GM21619 (cell line): ENCODE measurements at regions not wholly inside any gene's neighbourhood (a gene's known extent, or its start where the extent isn't known, plus 50 kb on each side); places are given as distances from the start of the nearest gene placed in this dataset.
"Not testable (repeated sequence)": the region's sequence is repeated elsewhere in the genome, so short reads cannot be mapped to it uniquely, and the experiment has no call there.

ENCODE experiments used
- ATAC-seq: cut with Tn5 transposase; IDR thresholded peaks from one replicate; pipeline ENCODE4 v1.9.1; 2021; ENCODE audit not compliant: unreplicated experiment

- ATAC-seq, result not testable (repeated sequence)
Measured at GRCh38 chr10:77740396-77740795, 102.8 kb upstream of the KCNMA1 start.

GRCh38 chr10:77738496-77739158 is 101.0 kb upstream of the KCNMA1 start:
- no peak for ATAC-seq

GRCh38 chr10:77737608-77738007 is 100.0 kb upstream of the KCNMA1 start:
- ATAC-seq, result no peak

- ATAC-seq, result not testable (repeated sequence)
Measured at GRCh38 chr10:77735136-77735535, 97.5 kb upstream of the KCNMA1 start.

GRCh38 chr10:77732213-77733003 is 94.8 kb upstream of the KCNMA1 start:
- ATAC-seq, result no peak

GRCh38 chr10:77727481-77727880 is 89.9 kb upstream of the KCNMA1 start:
- no peak for ATAC-seq

GRCh38 chr10:77726732-77727131 is 89.1 kb upstream of the KCNMA1 start:
- no peak for ATAC-seq

GRCh38 chr10:77726301-77726700 is 88.7 kb upstream of the KCNMA1 start:
- no peak for ATAC-seq

GRCh38 chr10:77724820-77725219 is 87.2 kb upstream of the KCNMA1 start:
- ATAC-seq, result no peak

GRCh38 chr10:77723376-77723775 is 85.8 kb upstream of the KCNMA1 start:
- ATAC-seq, result no peak

GRCh38 chr10:77722956-77723355 is 85.3 kb upstream of the KCNMA1 start:
- not testable (repeated sequence) for ATAC-seq

- no peak for ATAC-seq
Measured at GRCh38 chr10:77721815-77722214, 84.2 kb upstream of the KCNMA1 start.

GRCh38 chr10:77718957-77719356 is 81.3 kb upstream of the KCNMA1 start:
- ATAC-seq, result no peak

GRCh38 chr10:77718312-77718711 is 80.7 kb upstream of the KCNMA1 start:
- not testable (repeated sequence) for ATAC-seq

GRCh38 chr10:77717336-77717735 is 79.7 kb upstream of the KCNMA1 start:
- ATAC-seq, result no peak

- no peak for ATAC-seq
Measured at GRCh38 chr10:77716458-77717317, 79.1 kb upstream of the KCNMA1 start.

GRCh38 chr10:77715536-77715935 is 77.9 kb upstream of the KCNMA1 start:
- ATAC-seq, result no peak

- no peak for ATAC-seq
Measured at GRCh38 chr10:77715088-77715487, 77.5 kb upstream of the KCNMA1 start.

- ATAC-seq, result no peak
Measured at GRCh38 chr10:77713521-77714280, 76.1 kb upstream of the KCNMA1 start.

GRCh38 chr10:77712207-77712606 is 74.6 kb upstream of the KCNMA1 start:
- no peak for ATAC-seq

- no peak for ATAC-seq
Measured at GRCh38 chr10:77711683-77712049, 74.1 kb upstream of the KCNMA1 start.
